ENCODE measurements at regions not wholly inside any gene's neighbourhood (a gene's known extent, or its start where the extent isn't known, plus 50 kb on each side); places are given as distances from the start of the nearest gene placed in this dataset.

- DNase-seq (ENCODE audit: low read depth) = no peak
- TF ChIP-seq, protein P1, sequence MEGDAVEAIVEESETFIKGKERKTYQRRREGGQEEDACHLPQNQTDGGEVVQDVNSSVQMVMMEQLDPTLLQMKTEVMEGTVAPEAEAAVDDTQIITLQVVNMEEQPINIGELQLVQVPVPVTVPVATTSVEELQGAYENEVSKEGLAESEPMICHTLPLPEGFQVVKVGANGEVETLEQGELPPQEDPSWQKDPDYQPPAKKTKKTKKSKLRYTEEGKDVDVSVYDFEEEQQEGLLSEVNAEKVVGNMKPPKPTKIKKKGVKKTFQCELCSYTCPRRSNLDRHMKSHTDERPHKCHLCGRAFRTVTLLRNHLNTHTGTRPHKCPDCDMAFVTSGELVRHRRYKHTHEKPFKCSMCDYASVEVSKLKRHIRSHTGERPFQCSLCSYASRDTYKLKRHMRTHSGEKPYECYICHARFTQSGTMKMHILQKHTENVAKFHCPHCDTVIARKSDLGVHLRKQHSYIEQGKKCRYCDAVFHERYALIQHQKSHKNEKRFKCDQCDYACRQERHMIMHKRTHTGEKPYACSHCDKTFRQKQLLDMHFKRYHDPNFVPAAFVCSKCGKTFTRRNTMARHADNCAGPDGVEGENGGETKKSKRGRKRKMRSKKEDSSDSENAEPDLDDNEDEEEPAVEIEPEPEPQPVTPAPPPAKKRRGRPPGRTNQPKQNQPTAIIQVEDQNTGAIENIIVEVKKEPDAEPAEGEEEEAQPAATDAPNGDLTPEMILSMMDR (IDR thresholded peaks at IDR 0.05; ENCODE audit: low read depth, low read length, missing control alignments) = no peak
- in situ Hi-C loops (cut with HindIII; ENCODE audit: low sequenced_read_pairs) = no loop called here
- H3K4me3 ChIP-seq (ENCODE audit: low read depth, low read length) = no peak overlapping the region
Measured at GRCh38 chr6:45739058-45739457, 276.6 kb downstream of the CLIC5 start.

DNA sequence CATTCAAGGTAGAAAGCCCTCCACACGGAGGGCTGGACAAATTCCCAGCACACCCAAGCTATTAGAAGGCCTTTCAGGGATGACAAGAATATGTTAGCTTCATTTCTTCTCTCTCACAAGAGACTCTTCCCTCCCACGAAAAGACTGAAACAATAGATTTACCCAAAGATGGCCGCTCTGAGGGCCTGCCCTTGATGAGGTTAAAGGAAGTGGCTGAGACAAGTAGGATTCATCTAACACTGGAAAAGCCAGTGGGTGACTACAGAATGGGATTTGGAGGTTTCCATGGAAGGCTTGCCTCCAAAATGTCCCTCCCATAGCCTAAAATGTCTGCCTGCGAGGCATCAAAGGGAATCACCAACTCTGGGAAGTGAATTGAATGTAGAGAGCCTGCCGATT is 277.6 kb downstream of the CLIC5 start:
- in situ Hi-C loops (cut with HindIII; ENCODE audit: low sequenced_read_pairs) = no loop called here
- TF ChIP-seq, protein P1 (IDR thresholded peaks at IDR 0.05; ENCODE audit: low read depth, low read length, missing control alignments) = no peak
- no peak for DNase-seq (ENCODE audit: low read depth)
- H3K4me3 ChIP-seq (ENCODE audit: low read depth, low read length) = no peak overlapping the region

- no peak for DNase-seq (ENCODE audit: low read depth)
- in situ Hi-C loops (cut with HindIII; ENCODE audit: low sequenced_read_pairs) = no loop called here
- TF ChIP-seq, protein P1 (IDR thresholded peaks at IDR 0.05; ENCODE audit: low read depth, low read length, missing control alignments) = no peak
- no peak overlapping the region for H3K4me3 ChIP-seq (ENCODE audit: low read depth, low read length)
Measured at GRCh38 chr6:45737331-45738056, 278.2 kb downstream of the CLIC5 start.

GRCh38 chr6:45736134-45736533 is 279.5 kb downstream of the CLIC5 start:
- in situ Hi-C loops (cut with HindIII; ENCODE audit: low sequenced_read_pairs) = no loop called here
- no peak overlapping the region for H3K4me3 ChIP-seq (ENCODE audit: low read depth, low read length)
- TF ChIP-seq, protein P1 (IDR thresholded peaks at IDR 0.05; ENCODE audit: low read depth, low read length, missing control alignments) = no peak
- DNase-seq (ENCODE audit: low read depth) = no peak

DNA sequence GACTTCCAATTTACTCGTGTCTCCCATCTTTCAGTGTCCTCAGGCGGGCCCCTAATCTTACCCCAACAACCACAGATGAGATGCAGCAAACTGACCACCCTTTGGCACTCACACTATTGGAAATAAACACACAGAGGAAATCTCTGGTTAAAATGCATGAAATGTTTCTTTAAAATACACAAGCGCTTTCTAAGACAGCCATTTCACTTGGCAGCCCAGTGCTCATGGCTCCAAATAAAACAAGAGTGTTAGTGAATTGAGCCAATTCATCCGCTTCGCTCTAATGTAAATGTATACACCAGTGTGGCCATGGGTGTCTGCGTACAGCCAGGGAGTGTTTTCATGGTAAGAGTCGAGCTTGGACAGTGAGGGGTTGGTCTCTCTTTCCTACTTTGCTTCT is 282.9 kb downstream of the CLIC5 start:
- DNase-seq (ENCODE audit: low read depth) = no peak
- TF ChIP-seq, protein P1 (IDR thresholded peaks at IDR 0.05; ENCODE audit: low read depth, low read length, missing control alignments) = no peak
- H3K4me3 ChIP-seq (ENCODE audit: low read depth, low read length) = no peak overlapping the region
- in situ Hi-C loops (cut with HindIII; ENCODE audit: low sequenced_read_pairs) = no loop called here

- DNase-seq (ENCODE audit: low read depth) = no peak
- in situ Hi-C loops (cut with HindIII; ENCODE audit: low sequenced_read_pairs) = no loop called here
- TF ChIP-seq, protein P1 (IDR thresholded peaks at IDR 0.05; ENCODE audit: low read depth, low read length, missing control alignments) = no peak
- no peak overlapping the region for H3K4me3 ChIP-seq (ENCODE audit: low read depth, low read length)
Measured at GRCh38 chr6:45730232-45730631, 285.4 kb downstream of the CLIC5 start.

Data from astrocyte of the cerebellum (primary cell).